NCI-H446 (cell line): ENCODE measurements at regions not wholly inside any gene's neighbourhood (a gene's known extent, or its start where the extent isn't known, plus 50 kb on each side); places are given as distances from the start of the nearest gene placed in this dataset.
"Not testable (repeated sequence)": the region's sequence is repeated elsewhere in the genome, so short reads cannot be mapped to it uniquely, and the experiment has no call there.

Source experiments
- DNase-seq, 2 experiments: peaks; one replicate each; lab custom pipeline; 2025; lab: John Stamatoyannopoulos, UW

DNA sequence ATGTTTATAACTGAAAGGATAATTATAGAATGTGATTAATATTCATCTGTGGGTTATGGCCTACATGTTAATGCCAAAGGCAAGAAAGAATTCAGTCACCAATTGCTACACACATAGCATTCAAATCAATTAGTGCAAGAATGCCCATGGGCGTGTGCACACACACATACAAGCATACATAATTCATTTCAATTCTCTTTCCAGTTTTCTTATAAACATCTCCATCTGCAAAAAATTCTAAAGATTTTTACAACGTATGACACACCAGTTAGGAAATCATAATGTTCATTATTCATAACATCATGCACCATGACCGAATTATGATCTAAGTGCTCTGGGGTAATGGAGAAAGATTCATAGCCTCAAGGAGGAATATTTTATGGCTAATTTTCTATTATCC lies 111.0 kb upstream of the ADTRP start:
- DNase-seq: no peak

- no peak for DNase-seq
Measured at GRCh38 chr6:11888727-11889126, 110.1 kb upstream of the ADTRP start.

- no peak for DNase-seq
Measured at GRCh38 chr6:11885159-11885558, 106.6 kb upstream of the ADTRP start.

DNA sequence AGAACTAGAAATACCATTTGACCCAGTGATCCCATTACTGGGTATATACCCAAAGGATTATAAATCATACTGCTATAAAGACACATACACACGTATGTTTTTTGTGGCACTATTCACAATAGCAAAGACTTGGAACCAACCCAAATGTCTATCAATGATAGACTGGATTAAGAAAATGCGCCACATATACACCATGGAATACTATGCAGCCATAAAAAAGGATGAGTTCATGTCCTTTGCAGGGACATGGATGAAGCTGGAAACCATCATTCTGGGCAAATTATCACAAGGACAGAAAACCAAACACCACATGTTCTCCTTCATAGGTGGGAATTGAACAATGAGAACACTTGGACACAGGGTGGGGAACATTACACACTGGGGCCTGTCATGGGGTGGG lies 104.9 kb upstream of the ADTRP start:
- DNase-seq: not testable (repeated sequence)

DNA sequence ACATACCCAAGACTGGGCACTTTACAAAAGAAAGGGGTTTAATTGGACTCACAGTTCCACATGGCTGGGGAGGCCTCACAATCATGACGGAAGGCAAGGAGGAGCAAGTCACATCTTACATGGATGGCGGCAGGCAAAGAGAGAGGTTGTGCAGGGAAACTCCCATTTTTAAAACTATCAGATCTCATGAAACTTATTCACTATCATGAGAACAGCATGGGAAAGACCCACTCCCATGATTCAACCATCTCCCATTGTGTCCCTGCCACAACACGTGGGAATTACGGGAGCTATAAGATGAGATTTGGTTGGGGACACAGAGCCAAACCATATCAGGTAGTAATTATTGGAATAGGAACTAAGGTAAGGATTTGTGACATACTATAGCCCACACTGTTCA lies 101.6 kb upstream of the ADTRP start:
- DNase-seq: not testable (repeated sequence)

DNA sequence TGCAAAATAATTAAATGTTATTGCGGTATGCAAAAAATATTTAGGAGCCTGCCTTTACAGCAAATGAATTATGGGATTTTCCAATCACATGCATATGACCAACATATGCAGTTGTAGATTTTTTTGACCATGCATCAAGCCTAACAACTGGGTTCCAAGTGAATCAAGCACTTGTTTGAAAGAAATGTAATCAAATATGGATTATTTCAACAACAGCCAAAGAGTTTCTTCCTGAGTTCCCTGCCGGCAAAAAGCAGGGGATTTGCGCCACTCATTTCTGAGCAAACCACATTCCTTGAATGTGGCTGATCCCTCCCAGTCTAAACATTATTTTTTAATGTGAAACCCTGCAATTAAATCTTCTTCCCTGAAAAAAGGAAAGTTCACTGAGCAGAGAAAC lies 100.1 kb upstream of the ADTRP start:
- DNase-seq: no peak

DNA sequence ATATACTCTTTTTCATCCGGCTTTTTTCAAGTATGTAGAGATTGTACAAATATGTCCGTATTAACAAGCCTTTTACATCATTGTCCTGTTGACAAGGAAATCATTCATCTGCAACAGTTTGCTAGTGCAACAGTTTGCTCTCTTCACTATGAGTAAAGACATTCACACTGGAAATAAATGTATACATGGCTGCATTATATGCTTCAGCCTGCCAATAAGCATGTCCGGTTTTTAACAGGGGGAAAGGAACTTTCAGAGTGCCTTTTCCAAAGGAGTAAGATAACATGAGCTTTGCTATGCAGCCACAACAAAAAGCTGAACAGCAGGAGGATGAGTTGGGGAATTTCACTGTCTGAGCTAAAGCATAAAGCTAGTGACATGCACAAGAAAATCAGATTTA lies 99.4 kb upstream of the ADTRP start:
- no peak for DNase-seq

DNA sequence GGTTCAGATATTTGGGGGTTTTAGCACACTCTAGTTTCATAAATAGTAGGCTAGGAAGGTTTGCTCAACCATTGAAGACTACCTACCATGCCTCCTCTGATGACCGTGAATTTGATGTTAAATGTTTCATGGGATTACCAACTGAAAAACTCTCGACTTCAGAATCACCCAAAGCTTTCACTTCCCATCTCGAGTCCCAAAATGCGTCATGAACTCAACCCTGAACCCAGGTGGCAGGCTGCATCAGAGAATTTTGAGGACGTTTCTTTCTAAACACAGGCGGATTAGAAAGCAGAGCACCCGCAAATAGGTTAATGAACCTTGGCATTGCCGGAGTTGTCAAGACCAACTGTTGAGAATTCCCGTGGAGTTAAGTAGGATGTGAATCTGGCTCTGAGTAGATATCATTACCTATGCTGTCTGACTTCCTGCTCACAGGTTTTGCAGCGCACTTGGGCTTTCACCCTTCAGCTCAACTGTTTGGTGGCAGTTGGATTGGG lies 98.4 kb upstream of the ADTRP start:
- no peak for DNase-seq

DNA sequence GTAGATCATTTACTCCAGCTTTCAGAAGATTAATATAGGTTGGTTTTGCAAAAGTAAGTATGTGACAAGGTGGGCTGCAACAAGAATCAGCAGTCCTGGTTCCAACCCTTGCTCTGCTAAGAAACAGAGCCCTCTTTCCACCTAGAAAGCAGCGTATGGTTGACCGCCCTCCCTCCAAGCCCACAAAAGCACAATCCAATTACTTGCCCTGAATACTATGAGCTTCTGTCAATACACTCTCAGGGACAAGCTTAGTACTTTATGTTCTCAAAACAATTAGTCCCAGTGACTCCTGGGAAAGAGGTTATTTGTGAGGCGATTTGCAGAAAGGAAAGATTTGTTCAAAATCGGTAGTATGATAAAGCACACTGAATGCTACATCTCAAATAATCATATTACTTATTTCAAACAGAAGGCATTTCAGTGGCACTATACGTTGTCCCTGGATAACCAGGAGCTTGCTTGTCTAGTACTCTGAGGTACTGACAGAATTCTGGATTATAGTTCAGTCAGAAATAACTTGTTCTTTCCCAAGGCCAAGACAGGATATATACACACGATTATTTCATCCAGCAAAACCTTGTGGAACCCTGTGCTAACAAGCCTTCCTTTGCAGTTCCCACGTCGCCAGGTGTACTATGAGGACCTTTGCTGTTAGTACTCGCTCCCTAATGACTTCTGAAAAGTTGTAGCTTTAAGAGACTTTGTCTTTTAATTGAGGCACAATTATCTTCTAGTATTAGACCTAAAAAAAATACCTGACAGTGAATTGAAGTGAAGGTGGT lies 96.9 kb upstream of the ADTRP start:
- no peak for DNase-seq

GRCh38 chr6:11869672-11870340 lies 91.2 kb upstream of the ADTRP start:
- peak in 1 of 2 experiments; percentile 57 for DNase-seq

DNA sequence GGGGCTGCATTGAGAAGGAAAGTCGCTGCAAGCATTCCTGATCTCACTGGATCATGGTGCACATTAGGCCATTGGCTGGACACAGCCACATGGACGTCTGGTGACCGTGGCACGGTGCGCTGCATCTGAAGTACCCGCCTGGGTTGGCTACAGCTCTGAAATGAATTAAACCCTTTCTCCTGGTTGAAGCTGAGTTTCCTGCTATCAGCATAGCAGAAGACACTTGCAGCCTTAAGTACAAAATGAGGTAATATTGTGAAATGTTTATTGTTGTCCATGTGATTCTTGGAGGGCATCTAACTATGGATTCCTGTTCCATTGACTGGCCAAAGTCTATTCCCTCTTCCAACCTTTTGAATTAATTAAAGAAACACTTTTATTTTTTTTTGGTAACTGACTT lies 89.8 kb upstream of the ADTRP start:
- DNase-seq: no peak

GRCh38 chr6:11865680-11866300 lies 87.2 kb upstream of the ADTRP start:
- no peak for DNase-seq

GRCh38 chr6:11858439-11858838 lies 79.8 kb upstream of the ADTRP start:
- no peak for DNase-seq

DNA sequence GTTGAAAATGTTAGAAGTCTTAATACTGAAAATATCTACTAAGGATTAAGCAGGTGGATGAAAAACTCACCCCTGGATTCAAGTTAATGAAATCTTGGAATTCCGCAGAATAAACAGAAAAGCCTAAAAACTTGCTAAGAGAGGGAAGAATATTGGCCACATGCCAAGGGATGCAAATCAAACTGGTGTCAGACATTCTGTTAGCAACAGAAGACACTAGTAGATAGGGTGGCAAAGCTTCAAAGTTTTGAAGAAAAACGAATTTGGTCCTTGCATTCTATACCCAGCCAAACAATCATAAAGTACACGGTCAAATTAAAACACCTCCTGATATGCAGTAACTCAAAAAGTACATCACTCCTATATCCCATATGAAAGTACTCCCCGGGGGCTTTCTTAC lies 77.1 kb upstream of the ADTRP start:
- DNase-seq: peak in 1 of 2 experiments; percentile 22

GRCh38 chr6:11854408-11855165 lies 76.0 kb upstream of the ADTRP start:
- DNase-seq: no peak

- DNase-seq: peak in 1 of 2 experiments; percentile 21
Measured at GRCh38 chr6:11853678-11854407, 75.2 kb upstream of the ADTRP start.

- DNase-seq: peak in 1 of 2 experiments; percentile 67
Measured at GRCh38 chr6:11852061-11852651, 73.6 kb upstream of the ADTRP start.

DNA sequence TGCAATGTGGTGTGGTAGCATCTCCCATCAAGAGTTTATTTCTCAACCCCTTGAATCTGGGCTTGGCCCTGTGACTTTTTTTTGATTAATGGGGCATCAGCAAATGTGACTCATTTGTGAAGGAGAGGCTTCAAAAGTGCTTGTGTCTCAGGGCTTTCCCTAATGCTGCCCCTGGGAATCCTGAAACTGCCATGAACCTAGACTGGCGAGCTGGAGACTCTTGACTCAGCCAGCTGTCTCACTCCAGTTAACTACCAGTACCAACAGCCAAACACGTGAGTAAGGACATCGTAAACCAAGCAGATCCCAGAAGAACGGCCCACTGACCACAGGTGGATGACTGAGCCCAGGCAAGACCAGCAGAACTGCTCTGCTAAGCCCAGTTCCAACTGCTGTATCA lies 72.8 kb upstream of the ADTRP start:
- peak; percentile 70 to 89 for DNase-seq

DNA sequence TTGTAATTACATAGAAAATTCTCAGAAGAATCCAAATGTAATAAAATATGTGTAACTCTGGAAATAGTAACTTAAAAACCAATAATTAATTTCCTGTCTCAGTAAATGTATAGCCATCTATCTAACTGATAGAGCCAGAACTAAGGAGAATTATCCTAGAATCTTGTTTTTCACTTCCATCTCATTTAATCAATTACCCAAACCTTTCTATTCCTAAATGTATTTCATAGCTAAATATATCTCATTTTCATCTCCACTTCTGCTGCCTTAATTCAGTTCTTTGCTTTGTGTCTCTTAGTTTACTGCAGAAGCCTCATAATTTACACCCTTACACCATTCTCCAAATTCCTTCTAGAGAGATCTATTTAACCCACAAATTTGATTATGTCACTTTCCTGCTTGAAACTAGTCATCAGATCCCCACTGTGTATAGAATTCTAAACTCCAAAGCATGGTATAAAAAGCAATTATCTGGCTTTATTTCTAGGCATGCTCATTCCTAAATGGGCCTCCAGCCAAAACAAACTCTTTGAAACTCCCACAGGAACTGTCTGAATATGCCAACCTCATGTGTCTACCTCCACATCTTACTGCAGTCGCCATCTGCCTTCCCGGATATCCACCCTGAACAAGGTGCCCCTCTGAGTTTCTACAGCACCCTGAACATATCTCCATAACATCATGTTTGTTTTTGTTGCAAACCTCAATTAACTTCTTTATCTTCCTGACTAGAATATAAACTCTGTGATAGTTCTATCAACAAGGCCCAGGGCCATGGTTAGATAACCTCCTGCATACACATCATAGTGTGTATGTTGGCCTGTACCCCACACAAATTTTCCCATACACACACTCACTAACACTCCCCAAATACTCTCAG lies 70.5 kb upstream of the ADTRP start:
- DNase-seq: peak; percentile 69 to 91

DNA sequence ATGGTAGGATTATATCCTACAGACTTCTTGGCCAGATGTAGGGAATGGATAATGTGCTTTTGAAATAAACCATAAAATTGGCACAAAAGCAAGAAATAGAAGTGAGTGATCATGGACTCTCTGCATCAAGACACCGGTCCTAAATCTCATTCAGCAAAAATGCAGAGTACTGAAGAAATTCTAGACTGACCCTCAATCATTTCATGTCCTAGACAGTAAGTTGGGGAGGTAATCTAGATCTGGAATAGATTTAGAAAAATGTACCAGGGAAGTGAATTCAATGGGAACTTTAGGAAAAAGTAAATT lies 69.7 kb upstream of the ADTRP start:
- no peak for DNase-seq
